Stimulated activated naive CD8-positive, alpha-beta T cell treated with anti-CD3 and anti-CD28 coated beads, Interleukin-15, amount 100 ng/mL, for 72 hours (primary cell): ENCODE measurements at regions not wholly inside any gene's neighbourhood (a gene's known extent, or its start where the extent isn't known, plus 50 kb on each side); places are given as distances from the start of the nearest gene placed in this dataset.

Experiments used
- ATAC-seq: fragments of 150-1000 bp; cut with Tn5 transposase; 2 replicates; pipeline ENCODE4 v1.10.0; 2021; ENCODE audit warnings: mild to moderate bottlenecking, moderate library complexity
- DNase-seq, 2 donors: peaks; one replicate each; pipeline ENCODE4 v3.0.0; 2021 to 2022
- H3K27ac Mint-ChIP-seq, 2 donors: one replicate each; pipeline ENCODE4 v1.8.0; 2022; ENCODE audit warnings: mild to moderate bottlenecking in 2 of 2, mixed read lengths in 2 of 2, moderate library complexity in 2 of 2
- H3K27me3 Mint-ChIP-seq: one replicate; pipeline ENCODE4 v1.8.0; 2022; ENCODE audit warnings: mixed read lengths
- H3K4me1 Mint-ChIP-seq: one replicate; pipeline ENCODE4 v1.8.0; 2022; ENCODE audit warnings: mild to moderate bottlenecking, mixed read lengths
- H3K4me3 Mint-ChIP-seq, 2 donors: one replicate each; pipeline ENCODE4 v1.8.0; 2022; ENCODE audit warnings: mild to moderate bottlenecking in 2 of 2, mixed read lengths in 2 of 2, moderate library complexity in 1 of 2
- H3K9me3 Mint-ChIP-seq, 2 donors: one replicate each; pipeline ENCODE4 v1.8.0; 2022; ENCODE audit warnings: mixed read lengths in 2 of 2

GRCh38 chr14:99003646-99004045, 268.4 kb downstream of the BCL11B start:
- no peaks in the 10 kb centered on the region for H3K4me1 Mint-ChIP-seq
- H3K9me3 Mint-ChIP-seq = no peaks in the 10 kb centered on the region
- H3K27ac Mint-ChIP-seq = no peak overlapping the region
- DNase-seq (no peak), ATAC-seq (no peak)
- no peaks in the 10 kb centered on the region for H3K27me3 Mint-ChIP-seq
- H3K4me3 Mint-ChIP-seq = no peak overlapping the region

GRCh38 chr14:99004112-99004511, 267.9 kb downstream of the BCL11B start:
- H3K27me3 Mint-ChIP-seq = no peaks in the 10 kb centered on the region
- no peaks in the 10 kb centered on the region for H3K4me1 Mint-ChIP-seq
- ATAC-seq = no peak
- H3K27ac Mint-ChIP-seq = no peak overlapping the region
- H3K4me3 Mint-ChIP-seq = no peak overlapping the region
- no peak for DNase-seq
- H3K9me3 Mint-ChIP-seq = no peaks in the 10 kb centered on the region

- Mint-ChIP-seq H3K27ac (no peak overlapping the region), H3K27me3 (no peaks in the 10 kb centered on the region), H3K4me3 (no peak overlapping the region), H3K9me3 (peaks cover 0 to 15% of the 10 kb centered on the region in 2 donors), H3K4me1 (peaks cover 9% of the 10 kb centered on the region)
- DNase-seq (no peak), ATAC-seq (no peak)
These were observed 265.7 kb downstream of the BCL11B start for GRCh38 chr14:99006276-99006675.

- peaks cover 0 to 15% of the 10 kb centered on the region in 2 donors for H3K9me3 Mint-ChIP-seq
- H3K27ac Mint-ChIP-seq = no peak overlapping the region
- ATAC-seq (no peak), DNase-seq (no peak)
- H3K4me3 Mint-ChIP-seq = no peak overlapping the region
- peaks cover 9% of the 10 kb centered on the region for H3K4me1 Mint-ChIP-seq
- no peaks in the 10 kb centered on the region for H3K27me3 Mint-ChIP-seq
These were observed 264.2 kb downstream of the BCL11B start for GRCh38 chr14:99007795-99008194.

- ATAC-seq (peak; percentile 48), DNase-seq (no peak)
- peak overlapping the region; percentile 19 to 41 for H3K4me3 Mint-ChIP-seq
- H3K4me1 Mint-ChIP-seq = peaks cover 9% of the 10 kb centered on the region
- peaks cover 0 to 15% of the 10 kb centered on the region in 2 donors for H3K9me3 Mint-ChIP-seq
- H3K27ac Mint-ChIP-seq = peak overlapping the region in 1 of 2 donors; percentile 80
- no peaks in the 10 kb centered on the region for H3K27me3 Mint-ChIP-seq
These were observed 262.1 kb downstream of the BCL11B start for GRCh38 chr14:99009871-99010270.

- ATAC-seq = no peak
- H3K9me3 Mint-ChIP-seq = peaks cover 0 to 15% of the 10 kb centered on the region in 2 donors
- H3K4me1 Mint-ChIP-seq = peaks cover 9% of the 10 kb centered on the region
- H3K27me3 Mint-ChIP-seq = no peaks in the 10 kb centered on the region
- no peak overlapping the region for H3K4me3 Mint-ChIP-seq
- no peak for DNase-seq
- no peak overlapping the region for H3K27ac Mint-ChIP-seq
These were observed 260.6 kb downstream of the BCL11B start for GRCh38 chr14:99011385-99011784.

- H3K27ac Mint-ChIP-seq = no peak overlapping the region
- H3K4me3 Mint-ChIP-seq = no peak overlapping the region
- peaks cover 0 to 15% of the 10 kb centered on the region in 2 donors for H3K9me3 Mint-ChIP-seq
- no peaks in the 10 kb centered on the region for H3K27me3 Mint-ChIP-seq
- DNase-seq (no peak), ATAC-seq (no peak)
- H3K4me1 Mint-ChIP-seq = peaks cover 15% of the 10 kb centered on the region
These were observed 259.3 kb downstream of the BCL11B start for GRCh38 chr14:99012703-99013102.

GRCh38 chr14:99015833-99016232, 256.2 kb downstream of the BCL11B start:
- Mint-ChIP-seq H3K27ac (no peak overlapping the region), H3K9me3 (peaks cover 0 to 12% of the 10 kb centered on the region in 2 donors), H3K4me1 (peaks cover 15% of the 10 kb centered on the region), H3K27me3 (no peaks in the 10 kb centered on the region), H3K4me3 (no peak overlapping the region)
- no peak for DNase-seq
- no peak for ATAC-seq

GRCh38 chr14:99023371-99023770, 248.6 kb downstream of the BCL11B start:
- no peaks in the 10 kb centered on the region for H3K27me3 Mint-ChIP-seq
- H3K9me3 Mint-ChIP-seq = peaks cover 12 to 40% of the 10 kb centered on the region in 2 donors
- peaks cover 39% of the 10 kb centered on the region for H3K4me1 Mint-ChIP-seq
- DNase-seq = no peak
- no peak for ATAC-seq
- no peak overlapping the region for H3K27ac Mint-ChIP-seq
- H3K4me3 Mint-ChIP-seq = no peak overlapping the region

- H3K27me3 Mint-ChIP-seq = no peaks in the 10 kb centered on the region
- DNase-seq = no peak
- ATAC-seq = no peak
- H3K9me3 Mint-ChIP-seq = peaks cover 12 to 40% of the 10 kb centered on the region in 2 donors
- peaks cover 39% of the 10 kb centered on the region for H3K4me1 Mint-ChIP-seq
- H3K27ac Mint-ChIP-seq = no peak overlapping the region
- no peak overlapping the region for H3K4me3 Mint-ChIP-seq
These were observed 247.1 kb downstream of the BCL11B start for GRCh38 chr14:99024926-99025325.

- H3K9me3 Mint-ChIP-seq = peaks cover 12 to 35% of the 10 kb centered on the region in 2 donors
- peaks cover 34% of the 10 kb centered on the region for H3K4me1 Mint-ChIP-seq
- ATAC-seq (no peak), DNase-seq (no peak)
- H3K4me3 Mint-ChIP-seq = no peak overlapping the region
- H3K27ac Mint-ChIP-seq = no peak overlapping the region
- H3K27me3 Mint-ChIP-seq = no peaks in the 10 kb centered on the region
These were observed 246.6 kb downstream of the BCL11B start for GRCh38 chr14:99025418-99025817.

GRCh38 chr14:99026471-99026870, 245.5 kb downstream of the BCL11B start:
- H3K27ac Mint-ChIP-seq = peak overlapping the region in 1 of 2 donors; percentile 95
- H3K4me3 Mint-ChIP-seq = no peak overlapping the region
- ATAC-seq = peak; percentile 64
- peak in 1 of 2 donors; percentile 39 for DNase-seq
- no peaks in the 10 kb centered on the region for H3K27me3 Mint-ChIP-seq
- peaks cover 24% of the 10 kb centered on the region for H3K4me1 Mint-ChIP-seq
- peaks cover 12 to 29% of the 10 kb centered on the region in 2 donors for H3K9me3 Mint-ChIP-seq

GRCh38 chr14:99028041-99028440, 244.0 kb downstream of the BCL11B start:
- peaks cover 19 to 30% of the 10 kb centered on the region in 2 donors for H3K9me3 Mint-ChIP-seq
- no peak overlapping the region for H3K27ac Mint-ChIP-seq
- ATAC-seq (no peak), DNase-seq (no peak)
- peaks cover 10% of the 10 kb centered on the region for H3K4me1 Mint-ChIP-seq
- no peak overlapping the region for H3K4me3 Mint-ChIP-seq
- no peaks in the 10 kb centered on the region for H3K27me3 Mint-ChIP-seq

GRCh38 chr14:99028521-99028920, 243.5 kb downstream of the BCL11B start:
- Mint-ChIP-seq H3K4me3 (no peak overlapping the region), H3K27ac (peak overlapping the region in 1 of 2 donors; percentile 52), H3K9me3 (peaks cover 19 to 30% of the 10 kb centered on the region in 2 donors), H3K4me1 (peaks cover 10% of the 10 kb centered on the region), H3K27me3 (no peaks in the 10 kb centered on the region)
- ATAC-seq (no peak), DNase-seq (no peak)

- peaks cover 10% of the 10 kb centered on the region for H3K4me1 Mint-ChIP-seq
- no peak overlapping the region for H3K4me3 Mint-ChIP-seq
- ATAC-seq (no peak), DNase-seq (no peak)
- peak overlapping the region in 1 of 2 donors; percentile 4 for H3K27ac Mint-ChIP-seq
- H3K27me3 Mint-ChIP-seq = no peaks in the 10 kb centered on the region
- H3K9me3 Mint-ChIP-seq = peaks cover 19 to 30% of the 10 kb centered on the region in 2 donors
These were observed 242.7 kb downstream of the BCL11B start for GRCh38 chr14:99029145-99029915.

- Mint-ChIP-seq H3K4me1 (peaks cover 10% of the 10 kb centered on the region), H3K27ac (no peak overlapping the region), H3K9me3 (peaks cover 19 to 30% of the 10 kb centered on the region in 2 donors), H3K27me3 (no peaks in the 10 kb centered on the region), H3K4me3 (no peak overlapping the region)
- DNase-seq (no peak), ATAC-seq (no peak)
These were observed 242.1 kb downstream of the BCL11B start for GRCh38 chr14:99029916-99030305.
